ENCODE measurements at regions not wholly inside any gene's neighbourhood (a gene's known extent, or its start where the extent isn't known, plus 50 kb on each side); places are given as distances from the start of the nearest gene placed in this dataset.

DNA sequence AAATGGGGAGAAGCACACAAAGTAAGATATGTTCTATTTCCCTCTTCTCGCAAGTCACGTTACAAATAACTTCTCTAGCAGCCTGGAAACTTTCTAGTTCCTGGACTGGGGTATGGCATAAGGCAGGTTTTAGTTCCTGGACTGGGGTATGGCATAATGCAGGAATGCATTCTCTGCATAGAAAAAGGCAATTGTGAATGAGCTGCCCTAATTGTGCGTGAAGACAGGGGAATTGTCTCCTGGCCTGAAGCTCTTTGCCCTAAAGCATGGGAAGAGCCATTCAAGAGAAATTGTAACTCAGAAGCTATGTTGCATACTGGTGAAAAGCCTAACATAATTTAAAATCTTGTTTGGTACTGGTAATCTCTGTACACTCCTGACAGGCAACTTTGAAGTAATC lies 54.3 kb upstream of the CBLB start:
- DNase-seq (ENCODE audit: low read depth in 2 of 2): no peak

DNA sequence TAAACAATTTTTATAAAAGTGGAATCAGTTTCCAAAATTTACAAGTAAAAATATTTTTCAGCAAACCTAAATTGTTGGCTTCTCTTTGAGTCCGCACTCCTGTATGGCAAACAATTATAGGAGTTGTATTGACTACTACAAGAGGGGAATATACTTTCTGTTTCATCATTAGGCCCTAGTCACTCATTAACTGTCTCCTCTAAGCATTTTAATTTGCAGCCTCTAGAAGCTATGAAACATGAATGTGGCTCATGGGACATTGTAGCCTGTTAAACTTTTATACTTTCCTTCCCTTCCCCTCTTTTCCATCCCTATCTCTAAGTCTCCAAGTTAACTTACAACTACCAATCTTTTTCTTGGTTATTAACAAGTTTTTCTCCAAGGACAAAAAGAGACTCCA lies 58.9 kb upstream of the CBLB start:
- DNase-seq (ENCODE audit: low read depth in 2 of 2): no peak

DNA sequence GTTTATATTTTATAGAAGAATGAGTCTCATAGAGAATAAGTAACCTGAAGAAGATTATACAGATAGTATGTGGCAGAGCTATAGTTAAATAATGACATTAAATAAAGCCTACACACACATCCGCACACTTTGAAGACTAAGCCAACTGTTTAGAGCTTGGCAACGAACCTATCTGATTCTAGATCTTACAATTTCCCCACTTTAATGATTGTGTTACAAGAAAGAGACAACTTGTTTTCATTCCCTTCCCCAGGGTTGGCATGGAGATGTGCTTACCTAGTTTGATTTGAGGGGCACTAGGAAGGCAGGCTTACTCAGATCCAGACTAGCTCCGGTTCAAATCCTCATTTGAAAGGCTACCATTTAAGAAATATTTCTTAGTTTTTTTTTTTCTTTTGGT lies 61.9 kb upstream of the CBLB start:
- no peak for DNase-seq (ENCODE audit: low read depth in 2 of 2)

DNA sequence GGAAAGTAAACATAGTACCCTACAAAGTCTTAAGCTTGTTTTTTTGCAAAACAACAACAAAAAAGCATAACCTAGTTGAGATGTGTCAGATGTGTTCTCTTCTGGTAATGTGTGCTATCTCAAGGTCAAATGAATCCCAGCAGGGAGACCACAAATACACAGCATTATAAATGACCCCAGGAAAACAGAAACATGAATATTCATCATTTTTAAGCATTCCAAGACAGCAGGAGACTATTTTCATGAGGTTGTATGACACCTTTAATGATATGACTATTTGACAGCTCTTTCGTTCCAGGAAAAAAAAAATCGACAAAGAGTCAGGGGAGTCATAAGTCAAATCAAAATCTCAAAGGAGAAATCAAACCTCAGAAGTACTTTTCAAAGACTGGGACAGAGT lies 62.7 kb upstream of the CBLB start:
- DNase-seq (ENCODE audit: low read depth in 2 of 2): no peak

DNA sequence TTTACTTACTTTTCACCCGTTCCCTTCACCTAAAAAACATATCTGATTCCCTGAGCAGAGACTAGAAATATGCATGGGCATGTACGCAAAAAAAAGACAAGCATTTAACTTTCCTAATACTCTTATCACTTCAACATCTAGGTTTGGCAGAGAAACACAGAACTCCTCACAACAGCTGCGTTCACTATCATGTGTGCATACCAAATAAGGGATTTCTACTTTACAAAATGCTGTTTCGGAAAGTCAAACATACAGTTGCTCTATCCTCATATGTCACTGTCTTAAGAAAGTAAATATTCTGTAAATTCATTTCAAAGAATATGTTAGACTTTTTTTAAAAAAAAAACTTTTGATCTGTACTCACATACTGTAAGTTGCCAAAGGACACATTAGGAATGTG lies 65.1 kb upstream of the CBLB start:
- DNase-seq (ENCODE audit: low read depth in 2 of 2): no peak

DNA sequence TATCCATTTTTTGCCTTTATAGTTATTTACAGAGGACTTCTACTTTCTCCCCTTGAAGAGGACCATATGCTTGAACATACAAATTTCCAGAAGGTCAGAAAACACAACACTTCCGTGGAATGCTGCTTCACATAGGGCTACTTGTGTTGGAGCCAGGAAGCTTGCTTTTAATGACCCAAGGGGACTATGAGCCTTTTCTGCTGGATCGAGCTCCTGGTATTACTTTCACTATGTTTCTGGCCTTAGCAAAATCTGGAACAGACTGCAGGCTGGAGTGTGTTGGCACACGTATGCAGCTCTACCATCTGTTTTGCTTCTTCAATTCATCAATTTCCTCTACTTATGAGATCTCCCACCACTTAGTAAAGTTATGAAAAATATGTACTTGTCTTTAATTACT lies 69.3 kb upstream of the CBLB start:
- DNase-seq (ENCODE audit: low read depth in 2 of 2): no peak

DNA sequence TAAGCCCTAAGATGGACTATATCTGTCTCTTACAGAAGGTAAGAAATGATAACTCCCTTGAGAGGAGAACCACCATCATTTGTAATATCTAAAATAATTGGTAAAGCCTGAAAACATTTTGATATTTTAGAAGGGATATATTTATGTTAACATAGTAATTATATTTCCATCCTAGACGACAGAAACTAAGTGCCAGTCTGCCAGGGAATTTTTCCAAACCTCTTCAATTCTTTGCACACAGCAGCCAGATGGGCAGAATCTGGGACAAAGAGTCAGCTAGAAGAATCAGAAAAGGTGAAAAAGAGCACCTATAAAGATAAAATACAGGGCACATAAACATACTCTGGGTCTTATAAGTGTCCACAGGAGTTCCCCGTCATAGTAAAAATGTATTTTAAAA lies 70.0 kb upstream of the CBLB start:
- DNase-seq (ENCODE audit: low read depth in 2 of 2): no peak

DNA sequence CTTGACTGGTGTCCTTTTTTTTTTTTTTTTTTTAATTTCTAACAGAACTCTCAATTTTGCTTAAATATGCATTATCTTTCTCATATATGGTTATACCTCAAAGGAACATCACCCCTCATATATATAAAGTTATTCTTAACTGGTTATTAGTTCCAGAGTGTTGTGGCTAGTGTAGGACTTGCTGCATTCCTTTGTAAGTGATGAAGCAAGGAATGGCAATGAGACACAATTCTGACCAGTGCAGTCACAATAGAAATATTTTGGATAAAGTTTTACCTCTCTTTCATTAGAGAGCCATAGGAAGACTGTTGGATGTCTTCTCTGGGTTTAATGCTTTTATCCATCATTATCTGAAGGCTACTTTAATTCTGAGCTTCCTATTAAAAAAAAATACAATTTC lies 75.5 kb upstream of the CBLB start:
- DNase-seq (ENCODE audit: low read depth in 2 of 2): no peak

DNA sequence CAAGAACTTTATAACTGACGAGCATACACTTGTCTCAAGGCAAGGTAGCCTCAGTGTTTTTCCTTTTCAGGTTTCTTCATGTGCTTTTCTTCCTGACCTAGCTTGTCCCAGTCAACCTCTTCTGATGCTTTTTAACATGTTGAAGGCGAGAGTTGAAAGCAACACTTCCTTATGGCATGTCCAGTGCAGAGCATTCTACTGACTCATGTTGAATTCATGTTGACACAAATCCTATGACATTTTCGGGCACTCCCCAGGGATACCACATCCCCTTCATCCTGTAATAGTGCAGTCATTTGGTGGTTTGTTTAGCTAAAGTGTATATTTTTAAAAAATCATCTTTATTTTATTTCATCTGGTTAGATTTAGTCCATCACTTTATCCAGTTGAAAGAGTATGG lies 75.9 kb upstream of the CBLB start:
- DNase-seq (ENCODE audit: low read depth in 2 of 2): no peak

DNA sequence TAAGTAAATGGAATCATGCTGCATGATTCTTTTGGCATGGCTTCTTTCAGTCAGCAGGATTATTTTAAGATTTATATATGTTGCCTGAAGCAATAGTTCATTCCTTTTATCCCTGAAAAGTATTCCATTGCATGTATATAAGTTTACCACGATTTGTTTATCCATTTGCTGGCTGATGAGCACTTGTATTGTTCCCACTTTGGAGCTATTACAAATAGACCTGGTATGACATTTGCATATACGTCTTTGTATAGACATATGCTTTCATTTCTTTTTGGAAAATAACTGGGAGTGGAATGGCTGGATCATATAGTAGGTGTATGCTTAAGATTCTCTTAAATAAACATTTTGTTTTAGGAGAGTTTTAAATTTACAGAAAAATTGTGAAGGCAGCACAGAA lies 79.3 kb upstream of the CBLB start:
- no peak for DNase-seq (ENCODE audit: low read depth in 2 of 2)

DNA sequence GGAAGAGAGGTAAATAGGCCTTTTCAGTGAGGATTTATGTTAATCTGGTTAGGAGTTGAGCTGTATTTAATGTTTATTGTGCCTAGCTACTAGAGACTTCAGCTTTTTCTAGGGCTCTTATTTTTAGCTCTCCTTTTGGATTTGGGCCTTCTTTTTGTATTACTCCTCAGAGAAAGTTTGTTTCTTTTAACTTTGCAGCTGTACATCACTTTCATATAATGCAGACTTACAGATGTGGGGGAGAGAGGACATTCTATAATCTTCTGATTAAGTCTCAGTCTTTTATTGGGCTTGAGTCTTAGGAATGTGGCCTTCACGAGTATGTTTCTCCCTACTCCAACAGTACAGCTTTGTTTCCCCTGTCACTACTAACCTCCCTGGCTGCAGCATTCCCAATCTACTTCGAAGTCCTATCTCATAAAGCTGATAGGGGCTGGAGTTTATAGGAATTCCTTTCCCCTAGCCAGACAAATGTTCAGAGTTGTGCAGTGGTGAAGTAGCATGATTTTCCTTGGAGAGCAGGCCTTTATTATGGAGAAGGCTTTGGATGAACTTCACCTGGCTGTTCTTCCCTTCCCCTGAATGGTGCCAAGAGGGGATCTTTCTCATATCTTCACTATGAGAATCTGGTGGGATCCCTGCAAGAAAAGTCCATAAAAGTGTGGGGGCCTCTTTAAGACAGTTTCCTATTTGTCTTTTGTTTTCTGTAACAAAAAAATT lies 82.2 kb upstream of the CBLB start:
- no peak for DNase-seq (ENCODE audit: low read depth in 2 of 2)

DNA sequence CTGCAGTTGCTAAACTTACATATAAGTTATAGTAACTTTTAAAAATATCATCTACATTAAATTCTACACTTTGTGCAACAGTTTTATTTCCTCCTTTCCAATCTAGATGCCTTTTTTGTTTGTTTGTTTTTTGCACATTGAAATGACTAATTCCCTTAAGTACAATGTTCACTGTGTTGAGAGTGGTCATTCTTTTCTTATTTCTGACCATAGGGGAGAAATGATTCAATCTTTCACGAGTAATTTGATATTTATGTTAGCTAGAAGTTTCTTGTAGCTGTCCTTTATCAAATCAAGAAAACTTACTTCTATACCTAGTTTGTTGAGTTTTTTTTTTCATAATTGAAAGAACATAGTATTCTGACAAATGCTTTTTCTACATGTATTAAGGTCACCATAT lies 85.0 kb upstream of the CBLB start:
- no peak for DNase-seq (ENCODE audit: low read depth in 2 of 2)

DNA sequence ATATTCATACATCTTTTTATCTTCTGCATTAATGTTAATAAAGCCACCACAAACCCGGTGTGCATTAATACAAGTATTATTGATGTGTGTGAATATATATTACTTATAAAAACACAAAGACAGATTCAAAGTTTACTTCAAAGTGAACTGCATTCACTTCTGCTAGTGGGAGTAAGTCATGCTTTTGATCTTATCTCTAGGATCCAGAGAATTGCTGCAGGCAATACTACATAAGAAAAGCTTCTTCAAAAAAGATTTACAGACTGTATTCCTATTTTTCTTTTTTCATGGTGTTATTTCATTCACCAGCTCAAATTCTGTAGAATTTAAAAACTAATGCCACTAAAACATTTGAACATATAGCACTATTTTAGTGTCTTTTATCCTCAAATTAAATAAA lies 87.5 kb upstream of the CBLB start:
- no peak for DNase-seq (ENCODE audit: low read depth in 2 of 2)

DNA sequence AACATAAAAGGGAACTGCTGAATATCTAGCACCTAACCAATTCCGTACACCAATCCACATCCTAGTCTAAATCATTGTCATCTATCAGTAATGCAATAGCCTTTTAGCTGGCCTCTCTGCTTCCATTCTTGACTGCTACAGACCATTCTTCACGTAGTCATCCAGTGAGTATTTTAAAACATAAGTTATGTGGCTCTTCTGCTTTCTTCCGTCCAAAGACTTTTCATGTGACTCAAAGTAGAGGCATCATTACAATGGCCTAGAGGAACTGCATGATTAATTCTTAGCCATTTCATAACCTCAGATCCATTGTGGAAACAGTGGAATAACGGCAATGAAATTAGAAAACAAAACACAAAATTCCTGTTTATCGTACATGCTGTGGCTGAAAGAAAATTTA lies 88.9 kb upstream of the CBLB start:
- DNase-seq (ENCODE audit: low read depth in 2 of 2): no peak

DNA sequence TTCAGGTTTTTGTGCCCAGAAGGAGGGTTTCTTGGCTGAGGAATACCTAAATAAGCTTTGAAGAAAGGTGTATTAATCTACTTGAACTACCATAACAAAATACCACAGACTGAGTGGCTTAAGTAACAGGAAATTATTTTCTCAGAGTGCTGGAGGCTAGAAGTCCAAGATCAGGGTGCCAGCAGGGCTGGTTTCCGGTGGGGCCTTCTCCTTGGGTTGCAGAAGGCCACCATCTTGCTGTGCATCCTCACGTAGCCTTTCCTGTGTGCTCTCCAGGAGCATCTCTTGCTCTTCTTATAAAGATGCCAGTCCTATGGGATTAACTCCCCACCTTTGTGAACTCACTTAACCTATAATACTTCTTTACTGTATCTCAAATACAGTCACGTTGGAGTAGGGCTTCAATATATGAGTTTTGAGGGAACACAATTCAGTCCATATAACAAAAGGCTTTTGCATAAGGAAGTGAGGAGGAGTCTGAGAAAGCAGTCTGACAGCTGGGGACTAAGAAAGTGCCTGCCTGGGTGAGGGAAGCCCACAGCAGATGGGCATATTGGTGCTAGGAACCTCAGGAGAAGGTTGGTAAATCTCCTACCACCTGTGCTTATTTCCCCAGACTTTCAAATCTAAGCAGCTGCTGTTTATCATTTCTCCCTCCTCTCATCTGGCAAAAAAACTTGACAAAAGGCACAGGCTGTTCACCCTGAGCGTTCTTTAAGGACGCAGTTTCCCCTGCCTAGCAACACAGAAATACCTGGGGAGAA lies 89.6 kb upstream of the CBLB start:
- DNase-seq (ENCODE audit: low read depth in 2 of 2): no peak

DNA sequence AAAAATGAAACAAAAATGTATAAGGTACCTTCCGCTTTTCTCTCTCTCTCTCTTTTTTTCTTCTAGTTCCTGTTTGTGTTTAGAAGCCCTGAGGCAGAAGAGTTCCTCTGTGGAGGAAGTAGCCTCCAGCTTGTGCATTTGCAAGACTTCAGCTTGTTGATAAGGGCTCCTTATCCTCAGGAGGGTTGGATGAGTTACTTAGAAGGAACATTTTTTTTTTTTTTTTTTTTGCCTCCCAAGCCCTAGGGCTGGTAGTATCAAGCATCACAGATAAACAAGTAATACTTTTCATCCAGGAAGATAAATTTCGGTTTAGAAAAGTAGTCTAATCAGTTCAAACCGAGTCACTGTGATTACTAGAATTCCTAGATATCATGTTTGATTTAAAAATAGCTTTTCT lies 91.0 kb upstream of the CBLB start:
- no peak for DNase-seq (ENCODE audit: low read depth in 2 of 2)

DNA sequence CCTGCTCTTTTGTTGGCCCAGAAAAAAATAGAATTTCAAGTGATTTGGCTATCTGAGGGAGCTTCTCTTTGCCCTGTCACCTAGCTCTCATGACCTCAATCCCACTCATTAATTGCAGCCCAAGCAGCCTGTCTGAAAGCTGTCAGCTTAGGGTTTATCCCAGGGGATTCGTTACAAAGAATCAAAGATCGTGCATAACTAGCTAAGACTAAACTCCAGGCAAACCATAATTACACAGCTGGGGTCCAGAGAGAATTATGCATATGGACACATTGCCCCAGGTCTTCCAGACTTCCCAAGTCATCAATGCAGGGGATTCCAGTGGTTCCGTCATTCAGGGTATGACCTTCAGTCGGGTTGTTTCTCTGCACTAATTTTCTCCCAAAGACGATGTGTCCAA lies 91.6 kb upstream of the CBLB start:
- no peak for DNase-seq (ENCODE audit: low read depth in 2 of 2)

DNA sequence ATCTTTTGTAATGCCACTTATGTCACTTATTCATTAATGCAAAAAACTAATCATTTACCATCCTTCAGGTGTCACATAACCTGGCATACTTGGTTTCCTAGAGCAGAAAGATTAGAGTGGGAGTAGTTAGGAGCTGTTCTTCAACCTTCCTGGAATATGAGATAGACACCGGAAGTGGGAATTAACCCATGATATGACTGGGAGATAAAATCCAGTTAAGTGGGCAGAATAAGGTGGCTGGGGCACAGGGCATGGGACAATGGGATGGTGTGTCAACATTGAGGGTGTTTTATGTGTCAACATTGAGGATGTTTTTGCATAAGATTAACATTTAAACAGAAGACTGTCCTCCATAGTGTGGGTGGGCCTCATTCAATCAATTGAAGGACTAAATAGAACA lies 94.3 kb upstream of the CBLB start:
- DNase-seq (ENCODE audit: low read depth in 2 of 2): no peak

DNA sequence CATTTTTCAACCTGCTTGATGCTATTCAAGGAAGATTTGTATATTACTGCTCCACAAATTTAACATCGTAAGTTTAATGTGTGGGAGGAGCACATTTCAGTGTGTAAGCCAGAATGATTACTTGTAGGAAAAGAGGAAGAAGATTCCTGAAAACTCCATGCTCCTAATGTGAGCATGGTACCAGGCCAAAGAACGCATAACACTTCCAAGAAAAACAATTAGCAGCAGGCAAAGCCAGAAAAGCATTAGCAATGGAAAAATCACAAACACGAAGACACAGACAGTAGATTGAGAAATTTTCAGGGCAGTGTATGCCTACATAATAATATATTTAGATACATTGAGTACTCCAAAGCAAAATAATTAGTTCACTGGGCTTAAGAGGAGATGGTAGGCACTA lies 96.6 kb upstream of the CBLB start:
- no peak for DNase-seq (ENCODE audit: low read depth in 2 of 2)

DNA sequence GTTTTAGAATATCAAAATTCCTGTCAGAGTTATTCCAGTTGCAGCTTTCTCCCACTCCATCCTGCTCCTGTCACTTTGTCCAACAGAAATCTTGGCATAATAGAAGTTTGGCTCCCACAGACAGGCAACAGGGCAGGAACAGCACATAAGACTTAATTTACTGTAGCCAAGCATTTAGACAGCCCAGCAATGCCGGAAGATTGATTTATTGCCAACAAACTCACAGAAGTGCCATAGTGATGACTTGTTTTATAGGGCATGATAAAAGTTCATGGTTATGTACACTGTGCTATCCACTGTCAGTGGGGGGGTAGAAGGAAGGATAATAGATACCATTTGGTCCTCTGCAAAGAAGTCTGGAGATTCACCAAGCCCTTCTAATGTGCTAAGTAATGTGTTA lies 98.3 kb upstream of the CBLB start:
- DNase-seq (ENCODE audit: low read depth in 2 of 2): no peak

DNA sequence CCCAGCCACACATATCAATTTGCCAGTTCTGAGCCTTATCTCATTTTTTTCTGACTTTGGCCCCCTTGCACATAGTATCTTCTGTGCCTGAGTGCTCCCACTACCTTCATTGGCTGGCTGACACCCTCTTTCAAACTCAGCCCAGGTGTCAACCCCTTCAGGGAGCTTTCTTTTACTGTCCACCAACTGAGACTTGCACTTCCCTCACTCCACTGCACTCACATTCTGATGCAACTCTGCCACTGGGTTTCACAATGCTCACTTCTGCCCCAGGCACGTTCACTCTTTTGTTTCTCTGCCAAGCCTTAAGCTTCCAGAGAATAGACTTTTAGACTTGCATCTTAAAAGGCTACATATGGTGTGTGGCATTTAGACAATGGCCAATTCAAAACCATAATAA lies 101.5 kb upstream of the CBLB start:
- DNase-seq (ENCODE audit: low read depth in 2 of 2): no peak

DNA sequence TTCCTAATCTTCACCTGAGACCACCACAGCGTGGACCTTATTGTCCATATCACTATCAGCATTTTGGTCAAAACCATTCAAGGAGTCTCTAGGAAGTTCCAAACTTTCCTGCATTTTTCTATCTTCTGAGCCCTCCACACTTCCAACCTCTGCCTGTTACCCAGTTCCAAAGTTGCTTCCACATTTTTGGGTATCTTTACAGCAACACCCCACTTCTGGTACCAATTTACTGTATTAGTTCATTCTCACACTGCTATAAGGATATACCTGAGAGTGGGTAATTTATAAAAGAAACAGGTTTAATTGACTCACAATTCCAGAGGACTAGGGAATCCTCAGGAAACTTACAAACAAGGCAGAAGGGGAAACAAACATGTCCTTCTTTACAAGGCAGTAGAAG lies 103.3 kb upstream of the CBLB start:
- no peak for DNase-seq (ENCODE audit: low read depth in 2 of 2)

DNA sequence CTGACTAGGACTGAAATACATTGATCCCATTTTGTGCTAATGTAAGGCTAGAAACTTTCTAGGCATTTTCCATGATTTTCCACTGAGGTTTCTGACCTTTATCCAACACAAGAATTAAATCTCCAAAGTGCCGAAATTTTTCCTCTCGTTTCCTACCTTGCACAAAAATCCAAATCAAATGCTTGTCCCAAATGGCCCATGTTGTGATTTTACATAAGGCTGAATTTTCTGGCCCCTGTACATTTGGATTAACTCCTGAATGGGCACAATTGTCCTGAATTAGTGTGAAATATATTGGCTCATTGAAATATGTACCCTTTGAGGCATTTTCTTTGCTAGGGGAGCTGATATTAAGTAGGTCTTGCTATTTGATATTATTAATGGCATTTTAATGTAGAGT lies 105.6 kb upstream of the CBLB start:
- no peak for DNase-seq (ENCODE audit: low read depth in 2 of 2)

DNA sequence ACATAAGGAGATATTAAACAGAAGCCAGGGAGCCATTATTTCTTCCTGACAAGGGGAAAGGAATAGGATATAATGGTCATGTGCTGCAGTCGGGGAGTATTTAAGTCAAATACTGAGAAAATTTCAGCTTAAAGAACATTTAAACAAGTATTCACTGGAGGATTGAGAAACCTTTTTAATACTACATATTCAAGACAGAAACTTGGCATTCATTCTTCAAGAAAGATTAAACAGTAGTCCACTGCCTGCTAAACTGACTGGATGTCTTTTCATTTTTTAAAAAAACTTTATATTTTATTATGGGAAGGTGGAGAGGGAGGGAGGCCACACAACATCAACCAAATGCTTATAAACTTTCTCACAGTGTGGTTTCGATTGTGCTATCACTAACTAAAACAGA lies 107.4 kb upstream of the CBLB start:
- no peak for DNase-seq (ENCODE audit: low read depth in 2 of 2)

All from stimulated activated CD4-positive, alpha-beta T cell treated with anti-CD3 and anti-CD28 coated beads, Interleukin-4, amount 100 ng/mL, for 48 hours (primary cell).